ENCODE measurements at regions not wholly inside any gene's neighbourhood (a gene's known extent, or its start where the extent isn't known, plus 50 kb on each side); places are given as distances from the start of the nearest gene placed in this dataset.

DNA sequence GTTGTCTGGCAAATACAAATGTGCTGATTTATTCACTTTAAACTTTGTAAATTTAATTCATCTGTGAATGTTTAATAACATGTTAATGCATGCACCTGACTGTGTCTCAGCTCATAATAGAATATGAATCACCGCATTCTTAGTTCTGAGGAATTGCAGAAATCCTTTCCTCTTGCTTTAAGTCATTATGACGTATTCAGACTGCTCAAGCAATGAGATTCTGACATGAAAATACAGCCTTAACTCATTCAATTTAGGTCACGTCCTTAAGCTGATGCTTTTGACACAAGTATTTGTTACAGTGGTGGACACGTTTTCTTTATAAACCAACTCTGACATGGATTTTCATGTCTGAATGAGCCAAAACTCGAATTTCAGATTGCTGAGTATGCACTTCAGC lies 541.0 kb upstream of the KLF12 start:
- TF ChIP-seq TEAD4 (IDR thresholded peaks at IDR 0.05; ENCODE audit: borderline replicate concordance, insufficient read depth): no peak
- TF ChIP-seq GATA2 (CRISPR knock-in tag; IDR thresholded peaks at IDR 0.05): no peak
- no peak for TF ChIP-seq TAF1 (IDR thresholded peaks at IDR 0.05; ENCODE audit: borderline replicate concordance, low read depth, low read length)
- no peak for TF ChIP-seq TCF12 (IDR thresholded peaks at IDR 0.05)
- no peak for TF ChIP-seq CHD2 (IDR thresholded peaks at IDR 0.05; ENCODE audit: low read length, partially characterized antibody)
- no peak overlapping the region for H2AFZ ChIP-seq (ENCODE audit: low read depth)
- POLR2A ChIA-PET: no interaction called here

DNA sequence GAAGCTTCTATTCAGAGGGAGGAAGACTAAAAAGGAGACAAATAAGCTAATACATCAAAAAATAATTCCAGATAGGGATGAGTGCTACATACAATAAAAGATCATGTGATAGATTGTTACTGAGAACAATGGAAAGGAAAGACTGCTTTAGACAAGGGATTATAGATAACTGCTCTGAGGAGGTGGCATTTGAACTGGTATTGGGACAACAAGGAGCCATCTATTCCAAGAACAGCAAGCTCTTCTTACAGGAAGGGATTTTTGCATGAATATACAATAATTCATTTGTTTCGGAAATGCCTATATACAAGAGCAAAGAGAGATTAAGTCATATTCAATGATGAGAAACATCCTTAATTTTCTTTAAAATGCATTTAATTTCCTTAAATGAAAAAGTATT lies 540.5 kb upstream of the KLF12 start:
- WGBS (ENCODE audit: low lambda C conversion rate): 68% methylated on average over 1 of the region's 1 CpG
- Histone ChIP-seq H3K4me2 (no peak overlapping the region), H3K9ac (no peak overlapping the region), H3F3A (replicated peaks; ENCODE audit: insufficient read depth) (no peaks in the 10 kb centered on the region), H4K20me1 (ENCODE audit: insufficient read depth) (no peaks in the 10 kb centered on the region), H3K79me2 (ENCODE audit: insufficient read depth) (no peaks in the 10 kb centered on the region), H2AFZ (ENCODE audit: low read depth) (no peak overlapping the region), H3K4me1 (ENCODE audit: control insufficient read depth in 1 of 2, insufficient read depth in 2 of 2, low read depth in 1 of 2, low read length in 1 of 2) (no peaks in the 10 kb centered on the region; a peak in 2 of 4 replicates), H3K27ac (ENCODE audit: low read depth in 2 of 2, low read length in 1 of 2) (no peak overlapping the region), H3K36me3 (replicated peaks in 1 of 2; ENCODE audit: control insufficient read depth in 1 of 2, insufficient read depth in 2 of 2, low read length in 1 of 2) (no peaks in the 10 kb centered on the region), H3K9me3 (no peaks in the 10 kb centered on the region), H3K4me3 (ENCODE audit: low read depth in 2 of 2, low read length in 1 of 2) (no peak overlapping the region), H3K27me3 (ENCODE audit: insufficient read depth) (no peaks in the 10 kb centered on the region), H3K9me2 (no peaks in the 10 kb centered on the region)
- TF ChIP-seq RFX5 (IDR thresholded peaks at IDR 0.05; ENCODE audit: low read length) (no peak), GATA2 (CRISPR knock-in tag; IDR thresholded peaks at IDR 0.05) (no peak), MAX (IDR thresholded peaks at IDR 0.05; ENCODE audit: low read depth) (no peak), EZH2phosphoT487 (IDR thresholded peaks at IDR 0.05; ENCODE audit: borderline replicate concordance, low read depth) (no peak)
- TF ChIP-seq, protein P1, sequence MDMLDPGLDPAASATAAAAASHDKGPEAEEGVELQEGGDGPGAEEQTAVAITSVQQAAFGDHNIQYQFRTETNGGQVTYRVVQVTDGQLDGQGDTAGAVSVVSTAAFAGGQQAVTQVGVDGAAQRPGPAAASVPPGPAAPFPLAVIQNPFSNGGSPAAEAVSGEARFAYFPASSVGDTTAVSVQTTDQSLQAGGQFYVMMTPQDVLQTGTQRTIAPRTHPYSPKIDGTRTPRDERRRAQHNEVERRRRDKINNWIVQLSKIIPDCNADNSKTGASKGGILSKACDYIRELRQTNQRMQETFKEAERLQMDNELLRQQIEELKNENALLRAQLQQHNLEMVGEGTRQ (IDR thresholded peaks at IDR 0.05; ENCODE audit: borderline replicate concordance, low read depth, low read length): no peak
- ChIA-PET POLR2A (no interaction called here), CTCF (interaction anchor here (0.7 to 1.4 kb wide), 4 partner anchors 9 to 23 kb away, joined by 3 to 4 read pairs (median 3); no protein-coding TSS in a partner anchor)
- DNase-seq: no peak

More for the DNA sequence above, 541.0 kb upstream of the KLF12 start:
- no peak overlapping the region for H3K4me2 ChIP-seq
- no peaks in the 10 kb centered on the region for H3K9me3 ChIP-seq
- no peak overlapping the region for H3K27ac ChIP-seq (ENCODE audit: low read depth in 2 of 2, low read length in 1 of 2)
- H3K9ac ChIP-seq: no peak overlapping the region
- H3K9me2 ChIP-seq: no peaks in the 10 kb centered on the region
- no peaks in the 10 kb centered on the region for H3F3A ChIP-seq (replicated peaks; ENCODE audit: insufficient read depth)
- H3K36me3 ChIP-seq (replicated peaks in 1 of 2; ENCODE audit: control insufficient read depth in 1 of 2, insufficient read depth in 2 of 2, low read length in 1 of 2): no peaks in the 10 kb centered on the region
- CTCF ChIA-PET: interaction anchor here (1.0 kb wide), 1 partner anchor 22 kb away, joined by 3 read pairs; no protein-coding TSS in a partner anchor
- DNase-seq: no peak
- no peaks in the 10 kb centered on the region for H3K27me3 ChIP-seq (ENCODE audit: insufficient read depth)
- H3K79me2 ChIP-seq (ENCODE audit: insufficient read depth): no peaks in the 10 kb centered on the region
- no peaks in the 10 kb centered on the region; a peak in 2 of 4 replicates for H3K4me1 ChIP-seq (ENCODE audit: control insufficient read depth in 1 of 2, insufficient read depth in 2 of 2, low read depth in 1 of 2, low read length in 1 of 2)
- H3K4me3 ChIP-seq (ENCODE audit: low read depth in 2 of 2, low read length in 1 of 2): no peak overlapping the region
- 44% methylated on average over 5 of the region's 5 CpGs for WGBS (ENCODE audit: low lambda C conversion rate)
- no peaks in the 10 kb centered on the region for H4K20me1 ChIP-seq (ENCODE audit: insufficient read depth)

DNA sequence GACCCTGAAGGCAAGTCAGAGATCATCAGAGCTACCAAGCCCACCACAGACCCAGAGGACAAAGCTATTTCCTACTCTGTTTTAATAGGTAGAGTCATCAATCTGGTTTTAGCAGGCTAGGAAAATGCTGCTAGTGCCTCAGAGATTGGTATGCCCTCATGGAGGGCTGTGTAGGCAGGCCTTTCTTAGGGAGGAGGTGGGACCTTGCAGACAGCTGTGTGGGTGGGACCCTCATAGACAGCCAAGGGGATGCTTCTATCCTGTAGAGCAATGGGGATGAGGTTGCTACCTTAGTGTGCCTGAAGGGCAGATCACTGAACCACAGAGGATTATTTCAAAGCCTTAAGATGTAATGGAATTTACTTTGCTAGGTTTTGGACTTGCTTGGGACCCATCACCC lies 534.9 kb upstream of the KLF12 start:
- no peaks in the 10 kb centered on the region for H3K79me2 ChIP-seq (ENCODE audit: insufficient read depth)
- H3F3A ChIP-seq (replicated peaks; ENCODE audit: insufficient read depth): no peaks in the 10 kb centered on the region
- no peak overlapping the region for H3K4me2 ChIP-seq
- H3K36me3 ChIP-seq (replicated peaks in 1 of 2; ENCODE audit: control insufficient read depth in 1 of 2, insufficient read depth in 2 of 2, low read length in 1 of 2): no peaks in the 10 kb centered on the region
- no peak overlapping the region for H3K9ac ChIP-seq
- H3K4me1 ChIP-seq (ENCODE audit: control insufficient read depth in 1 of 2, insufficient read depth in 2 of 2, low read depth in 1 of 2, low read length in 1 of 2): no peaks in the 10 kb centered on the region
- no peak overlapping the region for H3K4me3 ChIP-seq (ENCODE audit: low read depth in 2 of 2, low read length in 1 of 2)
- H3K27ac ChIP-seq (ENCODE audit: low read depth in 2 of 2, low read length in 1 of 2): no peak overlapping the region
- TF ChIP-seq MAX (IDR thresholded peaks at IDR 0.05; ENCODE audit: low read depth) (no peak), TCF12 (IDR thresholded peaks at IDR 0.05) (no peak), EP300 (IDR thresholded peaks at IDR 0.05; ENCODE audit: borderline replicate concordance in 1 of 2, low read depth in 1 of 2, low read length in 1 of 2) (no peak), USF1 (IDR thresholded peaks at IDR 0.05; ENCODE audit: borderline replicate concordance, low read depth) (no peak), MXI1 (IDR thresholded peaks at IDR 0.05; ENCODE audit: low read depth, low read length) (no peak), GABPA (IDR thresholded peaks at IDR 0.05; ENCODE audit: low read depth) (no peak)
- TF ChIP-seq, protein P2, sequence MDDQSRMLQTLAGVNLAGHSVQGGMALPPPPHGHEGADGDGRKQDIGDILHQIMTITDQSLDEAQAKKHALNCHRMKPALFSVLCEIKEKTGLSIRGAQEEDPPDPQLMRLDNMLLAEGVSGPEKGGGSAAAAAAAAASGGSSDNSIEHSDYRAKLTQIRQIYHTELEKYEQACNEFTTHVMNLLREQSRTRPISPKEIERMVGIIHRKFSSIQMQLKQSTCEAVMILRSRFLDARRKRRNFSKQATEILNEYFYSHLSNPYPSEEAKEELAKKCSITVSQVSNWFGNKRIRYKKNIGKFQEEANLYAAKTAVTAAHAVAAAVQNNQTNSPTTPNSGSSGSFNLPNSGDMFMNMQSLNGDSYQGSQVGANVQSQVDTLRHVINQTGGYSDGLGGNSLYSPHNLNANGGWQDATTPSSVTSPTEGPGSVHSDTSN (IDR thresholded peaks at IDR 0.05): no peak
- no peak overlapping the region for H2AFZ ChIP-seq (ENCODE audit: low read depth)
- POLR2A ChIA-PET: no interaction called here
- no peak for DNase-seq
- H3K27me3 ChIP-seq (ENCODE audit: insufficient read depth): no peaks in the 10 kb centered on the region
- H3K9me2 ChIP-seq: no peaks in the 10 kb centered on the region
- CTCF ChIA-PET: no interaction called here
- H4K20me1 ChIP-seq (ENCODE audit: insufficient read depth): no peaks in the 10 kb centered on the region
- no peaks in the 10 kb centered on the region for H3K9me3 ChIP-seq
